ENCODE measurements at regions not wholly inside any gene's neighbourhood (a gene's known extent, or its start where the extent isn't known, plus 50 kb on each side); places are given as distances from the start of the nearest gene placed in this dataset.

- ATAC-seq (no peak), DNase-seq (no peak)
- intact Hi-C loops (cut with micrococcal nuclease), result no loop called here
These were observed 54.4 kb downstream of the PMAIP1 start for GRCh38 chr18:59954241-59954640.

Data from left ventricle myocardium superior (tissue), 1 donor.